Effector CD8-positive, alpha-beta T cell (primary cell): ENCODE measurements at regions not wholly inside any gene's neighbourhood (a gene's known extent, or its start where the extent isn't known, plus 50 kb on each side); places are given as distances from the start of the nearest gene placed in this dataset.
"Not testable (repeated sequence)": the region's sequence is repeated elsewhere in the genome, so short reads cannot be mapped to it uniquely, and the experiment has no call there.

Experiments used
- DNase-seq: peaks from one replicate; lab custom pipeline; 2025; lab: John Stamatoyannopoulos, UW

GRCh38 chr6:141877275-141877983 is 255.3 kb upstream of the GJE1 start:
- no peak for DNase-seq

GRCh38 chr6:141874930-141875602 is 257.7 kb upstream of the GJE1 start:
- DNase-seq = no peak

- DNase-seq = not testable (repeated sequence)
These were observed 263.2 kb upstream of the GJE1 start for GRCh38 chr6:141869509-141869908.

DNA sequence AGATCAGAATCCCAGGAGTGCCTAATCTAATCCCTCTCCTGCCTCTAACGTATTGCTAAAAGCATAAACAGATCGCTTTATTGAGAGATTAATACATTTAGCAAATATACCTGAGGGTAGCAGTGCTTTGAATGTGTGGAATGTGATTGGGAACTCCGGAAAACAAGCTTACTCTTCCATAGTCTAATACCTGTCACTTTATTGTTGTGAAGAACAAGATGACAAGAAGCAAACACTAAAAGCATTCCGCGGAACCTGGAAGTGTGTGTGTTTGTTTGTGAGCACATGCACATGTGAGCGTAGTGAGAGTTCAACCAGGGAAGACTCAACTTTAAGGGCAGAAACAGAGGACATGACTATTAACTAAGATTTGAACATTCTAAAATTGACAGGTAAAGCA is 265.0 kb upstream of the GJE1 start:
- no peak for DNase-seq

DNA sequence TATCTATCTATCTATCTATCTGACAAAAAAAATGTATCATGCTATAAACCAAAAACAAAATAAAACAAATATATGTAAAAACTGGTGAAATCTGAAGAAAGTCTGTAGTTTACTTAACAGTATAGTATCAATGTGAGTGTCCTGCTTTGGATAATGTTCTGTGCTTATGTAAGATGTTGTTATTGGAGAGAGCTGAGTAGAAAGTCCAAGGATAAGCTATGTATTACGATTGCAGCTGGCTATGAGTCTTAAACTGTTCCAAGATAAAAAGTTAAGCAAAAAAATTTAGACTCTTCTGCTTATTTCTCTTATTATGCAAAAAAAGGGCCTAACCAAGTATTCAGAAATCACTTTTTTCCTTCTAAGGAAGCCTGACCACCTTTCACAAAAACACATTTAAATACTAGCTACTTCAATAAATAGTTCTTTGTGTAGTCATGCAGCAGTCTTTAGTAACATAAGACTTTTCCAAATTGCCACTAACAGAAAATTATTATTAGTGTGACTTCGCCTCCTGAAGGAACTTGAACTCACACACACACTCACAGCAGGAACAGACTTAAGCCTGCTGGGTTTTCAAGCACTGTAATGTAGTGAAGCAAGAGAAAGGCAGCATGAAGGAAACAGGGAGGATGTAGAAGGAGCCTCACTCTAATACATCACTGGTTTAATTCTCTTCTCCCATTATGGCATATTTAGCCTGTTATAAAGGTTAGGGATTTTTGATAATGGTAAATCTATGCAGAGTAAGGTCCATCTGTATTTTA is 265.8 kb upstream of the GJE1 start:
- no peak for DNase-seq

DNA sequence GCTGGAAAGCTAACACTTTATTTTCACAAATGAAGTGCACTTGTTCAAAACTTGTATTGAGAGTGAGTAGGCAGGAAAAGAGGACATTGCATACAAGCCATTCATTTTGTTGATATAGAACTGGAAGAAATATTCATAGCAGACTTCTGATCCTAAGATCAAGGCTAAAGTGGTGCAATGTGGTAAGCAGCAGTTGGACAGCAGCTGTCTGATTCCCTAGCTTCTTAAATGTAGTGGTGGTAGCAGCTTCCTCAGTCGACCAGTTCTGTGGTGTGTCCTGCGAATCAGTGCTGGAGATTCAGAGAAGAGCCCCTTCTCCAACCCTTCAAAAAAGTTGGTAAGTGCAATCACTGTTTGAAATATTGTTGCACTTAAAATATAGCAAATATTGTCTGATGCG is 281.7 kb upstream of the GJE1 start:
- no peak for DNase-seq

- no peak for DNase-seq
These were observed 284.5 kb upstream of the GJE1 start for GRCh38 chr6:141848029-141848890.

DNA sequence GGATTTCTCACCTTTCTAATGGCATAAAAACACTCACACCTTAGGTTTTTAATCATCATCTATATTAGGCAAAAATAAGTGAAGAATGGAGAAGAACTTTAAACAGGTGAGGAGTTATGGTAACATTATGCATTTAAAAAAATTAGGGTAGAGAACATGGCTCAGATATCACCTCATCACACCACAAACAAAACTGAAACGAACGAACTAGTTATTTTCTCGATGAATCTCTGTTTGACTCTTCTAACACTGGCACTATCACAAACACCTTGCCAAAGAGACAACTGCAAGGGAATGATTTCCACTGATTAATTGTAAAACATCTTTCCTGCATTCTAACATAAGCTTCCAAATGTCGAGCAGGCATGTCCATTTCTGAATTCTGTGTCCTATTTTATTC is 286.1 kb upstream of the GJE1 start:
- no peak for DNase-seq

- DNase-seq = no peak
These were observed 289.4 kb upstream of the GJE1 start for GRCh38 chr6:141843178-141843834.

GRCh38 chr6:141833001-141833655 is 299.6 kb upstream of the GJE1 start:
- DNase-seq = no peak

DNA sequence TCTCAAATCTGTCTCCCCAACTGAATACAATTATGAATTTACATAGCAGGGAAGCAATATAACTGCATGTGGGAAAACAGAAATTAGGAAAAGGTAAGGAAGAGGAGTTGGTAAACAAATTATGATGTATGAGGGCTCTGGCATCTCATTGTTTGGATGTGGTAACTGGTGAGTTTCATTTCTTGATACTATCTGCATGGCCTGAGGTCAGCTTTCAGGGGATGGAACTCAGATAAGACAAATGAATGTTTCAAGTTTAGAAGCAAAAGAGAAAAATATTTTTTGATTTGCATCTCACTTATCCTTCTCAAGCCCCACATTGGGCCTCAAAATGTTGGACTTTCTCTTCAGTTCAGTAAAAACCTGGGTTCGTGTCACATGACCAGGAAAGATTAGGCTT is 302.2 kb upstream of the GJE1 start:
- DNase-seq = no peak

- DNase-seq = no peak
These were observed 303.0 kb upstream of the GJE1 start for GRCh38 chr6:141829566-141830360.

- no peak for DNase-seq
These were observed 308.4 kb upstream of the GJE1 start for GRCh38 chr6:141824350-141824749.

- DNase-seq = not testable (repeated sequence)
These were observed 317.7 kb upstream of the GJE1 start for GRCh38 chr6:141815039-141815438.

DNA sequence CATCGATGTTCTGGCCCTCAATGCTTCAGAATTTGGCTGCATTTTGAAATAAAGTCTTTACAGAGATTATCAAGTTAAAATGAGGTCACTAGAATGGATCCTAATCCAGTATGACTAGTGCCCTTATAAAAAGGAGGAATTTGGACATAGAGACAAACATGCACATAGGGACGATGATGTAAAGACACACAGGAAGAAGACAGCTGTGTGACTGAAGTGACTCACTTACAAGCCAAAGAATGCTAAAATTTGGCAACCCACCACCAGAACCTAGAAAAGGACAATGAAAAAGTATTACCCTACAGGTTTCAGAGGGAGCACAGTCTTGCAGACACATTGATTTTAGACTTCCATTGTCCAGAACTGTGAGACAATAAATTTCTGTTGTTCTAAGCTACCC is 322.8 kb upstream of the GJE1 start:
- DNase-seq = no peak

- no peak for DNase-seq
These were observed 324.1 kb upstream of the GJE1 start for GRCh38 chr6:141808662-141809061.

GRCh38 chr6:141800973-141801372 is 331.8 kb upstream of the GJE1 start:
- not testable (repeated sequence) for DNase-seq

GRCh38 chr6:141790921-141791320 is 341.8 kb upstream of the GJE1 start:
- DNase-seq = no peak

DNA sequence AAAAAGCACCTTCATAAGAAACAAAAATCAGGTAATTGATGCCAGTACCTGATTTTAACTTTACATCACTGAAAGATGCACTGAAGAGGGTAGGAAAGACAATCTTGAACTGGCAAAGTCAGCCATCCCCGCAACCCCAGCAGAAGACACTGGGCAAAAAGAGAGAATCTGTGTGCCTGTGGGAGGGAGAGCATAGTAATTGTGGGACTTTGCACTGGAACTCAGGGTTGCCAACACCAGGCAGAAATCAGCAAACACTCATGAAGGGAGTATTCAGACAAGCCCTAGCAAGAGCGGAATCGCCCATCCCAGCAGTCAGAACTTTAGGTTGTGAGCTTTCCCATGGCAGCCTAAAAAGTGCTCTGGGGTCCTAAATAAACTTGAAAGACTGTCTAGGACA is 344.6 kb upstream of the GJE1 start:
- no peak for DNase-seq

DNA sequence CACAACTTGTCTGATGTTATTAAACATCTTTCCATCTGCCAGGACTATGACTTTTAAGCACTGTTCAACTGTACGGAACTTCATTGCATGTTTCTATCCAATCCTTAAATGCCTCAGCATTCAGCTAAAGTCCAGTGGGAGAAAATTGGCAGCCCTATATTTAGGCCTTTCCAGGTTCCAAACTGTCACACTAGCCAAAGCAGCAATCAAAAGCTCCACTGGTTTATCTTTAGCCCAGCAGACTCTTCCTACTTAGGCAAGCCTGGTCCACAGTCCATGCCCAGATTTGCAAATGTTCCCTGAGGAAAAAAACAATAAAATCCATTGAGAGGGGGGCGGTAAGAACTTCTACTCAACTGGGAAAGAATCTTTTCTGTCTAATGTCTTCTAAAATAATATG is 349.1 kb upstream of the GJE1 start:
- no peak for DNase-seq
